ENCODE measurements at regions not wholly inside any gene's neighbourhood (a gene's known extent, or its start where the extent isn't known, plus 50 kb on each side); places are given as distances from the start of the nearest gene placed in this dataset.

- TF ChIP-seq, protein P1, sequence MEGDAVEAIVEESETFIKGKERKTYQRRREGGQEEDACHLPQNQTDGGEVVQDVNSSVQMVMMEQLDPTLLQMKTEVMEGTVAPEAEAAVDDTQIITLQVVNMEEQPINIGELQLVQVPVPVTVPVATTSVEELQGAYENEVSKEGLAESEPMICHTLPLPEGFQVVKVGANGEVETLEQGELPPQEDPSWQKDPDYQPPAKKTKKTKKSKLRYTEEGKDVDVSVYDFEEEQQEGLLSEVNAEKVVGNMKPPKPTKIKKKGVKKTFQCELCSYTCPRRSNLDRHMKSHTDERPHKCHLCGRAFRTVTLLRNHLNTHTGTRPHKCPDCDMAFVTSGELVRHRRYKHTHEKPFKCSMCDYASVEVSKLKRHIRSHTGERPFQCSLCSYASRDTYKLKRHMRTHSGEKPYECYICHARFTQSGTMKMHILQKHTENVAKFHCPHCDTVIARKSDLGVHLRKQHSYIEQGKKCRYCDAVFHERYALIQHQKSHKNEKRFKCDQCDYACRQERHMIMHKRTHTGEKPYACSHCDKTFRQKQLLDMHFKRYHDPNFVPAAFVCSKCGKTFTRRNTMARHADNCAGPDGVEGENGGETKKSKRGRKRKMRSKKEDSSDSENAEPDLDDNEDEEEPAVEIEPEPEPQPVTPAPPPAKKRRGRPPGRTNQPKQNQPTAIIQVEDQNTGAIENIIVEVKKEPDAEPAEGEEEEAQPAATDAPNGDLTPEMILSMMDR (IDR thresholded peaks at IDR 0.05; ENCODE audit: insufficient read depth, low read length, poor library complexity, severe bottlenecking) = no peak
- TF ChIP-seq EZH2phosphoT487 (conservative IDR thresholded peaks at IDR 0.05; ENCODE audit: low read length) = no peak
These were observed 339.2 kb upstream of the EPHA4 start for GRCh38 chr2:221911321-221911720.
